ENCODE measurements at regions not wholly inside any gene's neighbourhood (a gene's known extent, or its start where the extent isn't known, plus 50 kb on each side); places are given as distances from the start of the nearest gene placed in this dataset.

- Histone ChIP-seq H2AFZ (ENCODE audit: low read length) (no peak overlapping the region), H4K20me1 (ENCODE audit: insufficient read depth, low read length, poor library complexity, severe bottlenecking) (no peaks in the 10 kb centered on the region), H3K9me2 (replicated peaks; ENCODE audit: low read depth, low read length) (no peaks in the 10 kb centered on the region), H3K4me3 (ENCODE audit: low read length, poor library complexity, severe bottlenecking) (no peak overlapping the region), H3K9ac (ENCODE audit: low read depth, low read length, poor library complexity, severe bottlenecking) (no peak overlapping the region), H3K36me3 (ENCODE audit: insufficient read depth, low read length) (no peaks in the 10 kb centered on the region), H3K4me1 (ENCODE audit: insufficient read depth, low read length, poor library complexity, severe bottlenecking) (no peaks in the 10 kb centered on the region), H3K4me2 (ENCODE audit: low read depth, low read length, poor library complexity, severe bottlenecking) (no peak overlapping the region), H3F3A (ENCODE audit: low read depth) (no peaks in the 10 kb centered on the region), H3K9me3 (ENCODE audit: insufficient read depth, low read depth, low read length) (no peaks in the 10 kb centered on the region), H3K27me3 (ENCODE audit: insufficient read depth, low read length, poor library complexity, severe bottlenecking) (no peaks in the 10 kb centered on the region), H3K79me2 (ENCODE audit: insufficient read depth, low read length) (no peaks in the 10 kb centered on the region)
- TF ChIP-seq CTCF (conservative IDR thresholded peaks at IDR 0.05; ENCODE audit: low read length) (no peak), EZH2phosphoT487 (IDR thresholded peaks at IDR 0.05; ENCODE audit: borderline replicate concordance) (no peak)
Measured at GRCh38 chr1:47522935-47523834, 85.3 kb downstream of the FOXD2 start.

GRCh38 chr1:47523835-47524215, 86.0 kb downstream of the FOXD2 start:
- H4K20me1 ChIP-seq (ENCODE audit: insufficient read depth, low read length, poor library complexity, severe bottlenecking) = no peaks in the 10 kb centered on the region
- no peak overlapping the region for H3K4me2 ChIP-seq (ENCODE audit: low read depth, low read length, poor library complexity, severe bottlenecking)
- no peaks in the 10 kb centered on the region for H3K27me3 ChIP-seq (ENCODE audit: insufficient read depth, low read length, poor library complexity, severe bottlenecking)
- peaks cover 2% of the 10 kb centered on the region; the same call in 1 of the 2 replicates for H3K9me3 ChIP-seq (ENCODE audit: insufficient read depth, low read depth, low read length)
- H3K79me2 ChIP-seq (ENCODE audit: insufficient read depth, low read length) = no peaks in the 10 kb centered on the region
- TF ChIP-seq CTCF (conservative IDR thresholded peaks at IDR 0.05; ENCODE audit: low read length) (no peak), EZH2phosphoT487 (IDR thresholded peaks at IDR 0.05; ENCODE audit: borderline replicate concordance) (no peak)
- no peaks in the 10 kb centered on the region for H3K4me1 ChIP-seq (ENCODE audit: insufficient read depth, low read length, poor library complexity, severe bottlenecking)
- H3K9ac ChIP-seq (ENCODE audit: low read depth, low read length, poor library complexity, severe bottlenecking) = no peak overlapping the region
- no peak overlapping the region for H2AFZ ChIP-seq (ENCODE audit: low read length)
- no peaks in the 10 kb centered on the region for H3F3A ChIP-seq (ENCODE audit: low read depth)
- H3K4me3 ChIP-seq (ENCODE audit: low read length, poor library complexity, severe bottlenecking) = no peak overlapping the region
- no peaks in the 10 kb centered on the region for H3K9me2 ChIP-seq (replicated peaks; ENCODE audit: low read depth, low read length)
- no peaks in the 10 kb centered on the region for H3K36me3 ChIP-seq (ENCODE audit: insufficient read depth, low read length)

- no peak overlapping the region for H3K9ac ChIP-seq (ENCODE audit: low read depth, low read length, poor library complexity, severe bottlenecking)
- H3K9me3 ChIP-seq (ENCODE audit: insufficient read depth, low read depth, low read length) = peaks cover 7% of the 10 kb centered on the region; the same call in 1 of the 2 replicates
- no peak overlapping the region for H3K4me2 ChIP-seq (ENCODE audit: low read depth, low read length, poor library complexity, severe bottlenecking)
- no peak overlapping the region for H3K4me3 ChIP-seq (ENCODE audit: low read length, poor library complexity, severe bottlenecking)
- H3K27me3 ChIP-seq (ENCODE audit: insufficient read depth, low read length, poor library complexity, severe bottlenecking) = no peaks in the 10 kb centered on the region
- no peaks in the 10 kb centered on the region for H3K9me2 ChIP-seq (replicated peaks; ENCODE audit: low read depth, low read length)
- no peak for TF ChIP-seq CTCF (conservative IDR thresholded peaks at IDR 0.05; ENCODE audit: low read length)
- no peak for TF ChIP-seq EZH2phosphoT487 (IDR thresholded peaks at IDR 0.05; ENCODE audit: borderline replicate concordance)
- no peaks in the 10 kb centered on the region for H3F3A ChIP-seq (ENCODE audit: low read depth)
- H3K4me1 ChIP-seq (ENCODE audit: insufficient read depth, low read length, poor library complexity, severe bottlenecking) = no peaks in the 10 kb centered on the region
- H4K20me1 ChIP-seq (ENCODE audit: insufficient read depth, low read length, poor library complexity, severe bottlenecking) = no peaks in the 10 kb centered on the region
- no peaks in the 10 kb centered on the region for H3K79me2 ChIP-seq (ENCODE audit: insufficient read depth, low read length)
- H2AFZ ChIP-seq (ENCODE audit: low read length) = no peak overlapping the region
- no peaks in the 10 kb centered on the region for H3K36me3 ChIP-seq (ENCODE audit: insufficient read depth, low read length)
Measured at GRCh38 chr1:47524272-47524671, 86.4 kb downstream of the FOXD2 start.

All from Loucy (cell line).